H1 (cell line): ENCODE measurements at regions not wholly inside any gene's neighbourhood (a gene's known extent, or its start where the extent isn't known, plus 50 kb on each side); places are given as distances from the start of the nearest gene placed in this dataset.

Experiments used
- E2F6 ChIP-seq: IDR thresholded peaks from 2 replicates; pipeline ENCODE4 v1.6.1; 2012; ENCODE audit warnings: inconsistent platforms
- RBBP5 ChIP-seq: IDR thresholded peaks from 2 replicates; pipeline ENCODE4 v1.7.1; 2012; ENCODE audit warnings: low read depth, mild to moderate bottlenecking, inconsistent platforms, low read length, moderate library complexity, borderline replicate concordance
- RFX5 ChIP-seq: IDR thresholded peaks from 2 replicates; pipeline ENCODE4 v1.6.1; 2011; ENCODE audit warnings: low read depth, low read length, improper control_type of control experiment, borderline replicate concordance
- SIN3A ChIP-seq, 2 experiments: IDR thresholded peaks in 1 of 2; conservative IDR thresholded peaks in 1 of 2; 2 replicates each; pipeline ENCODE4 v1.6.1; 2011 to 2012; ENCODE audit warnings: low read length in 2 of 2, improper control_type of control experiment in 1 of 2, low read depth in 1 of 2, mild to moderate bottlenecking in 1 of 2

- TF ChIP-seq E2F6: no peak
- TF ChIP-seq SIN3A (conservative IDR thresholded peaks at IDR 0.05 in 1 of 2, IDR thresholded peaks at IDR 0.05 in 1 of 2; ENCODE audit: low read depth in 1 of 2, low read length in 2 of 2): no peak
- no peak for TF ChIP-seq RFX5
- TF ChIP-seq RBBP5: no peak
Measured at GRCh38 chr6:167759912-167760311, 66.8 kb upstream of the AFDN start (continued).
